HEK293 (cell line): ENCODE measurements at regions not wholly inside any gene's neighbourhood (a gene's known extent, or its start where the extent isn't known, plus 50 kb on each side); places are given as distances from the start of the nearest gene placed in this dataset.
"Not testable (repeated sequence)": the region's sequence is repeated elsewhere in the genome, so short reads cannot be mapped to it uniquely, and the experiment has no call there.

Source experiments
- CTCF ChIA-PET: fragments of 350-600 bp; formaldehyde crosslinking; extraction: SDS; loops from one replicate; lab custom pipeline; 2021; ENCODE audit warnings: antibody characterized with exemption; lab: Yijun Ruan, JAX
- POLR2A ChIA-PET: fragments of 300-600 bp; formaldehyde crosslinking; extraction: SDS; loops from one replicate; lab custom pipeline; 2020; ENCODE audit warnings: antibody characterized with exemption, inconsistent platforms; lab: Yijun Ruan, JAX
- H3K27ac ChIP-seq: fragments of 200-500 bp; sonication (Bioruptor generic); 2 replicates; pipeline ENCODE4 v1.5.1; 2014; ENCODE audit warnings: low read depth, low read length, control low read depth, inconsistent platforms; ENCODE audit errors: extremely low read depth
- H3K36me3 ChIP-seq, 2 experiments: fragments of 200-500 bp in 1 of 2; sonication (Bioruptor generic) in 1 of 2; 1 replicate in 1 of 2; 2 replicates in 1 of 2; pipeline ENCODE4 v1.5.1; 2014 to 2017; ENCODE audit warnings: inconsistent platforms in 2 of 2, low read length in 2 of 2; ENCODE audit not compliant: control insufficient read depth in 2 of 2, insufficient read depth in 1 of 2
- H3K4me1 ChIP-seq: fragments of 200-500 bp; sonication (Bioruptor generic); 2 replicates; pipeline ENCODE4 v1.5.1; 2014; ENCODE audit warnings: mild to moderate bottlenecking, low read length, inconsistent platforms; ENCODE audit not compliant: control insufficient read depth, insufficient read depth
- H3K4me3 ChIP-seq: 2 replicates; pipeline ENCODE4 v1.5.1; 2011; ENCODE audit warnings: low read depth, mild to moderate bottlenecking, control low read depth, low read length, moderate library complexity
- H3K9me3 ChIP-seq: fragments of 200-500 bp; sonication (Bioruptor generic); 2 replicates; pipeline ENCODE4 v1.5.1; 2014; ENCODE audit warnings: low read depth, low read length, inconsistent platforms; ENCODE audit not compliant: control insufficient read depth, insufficient read depth
- IKZF3 ChIP-seq: fragments of 450-650 bp; IDR thresholded peaks from 2 replicates; pipeline ENCODE4 v1.5.0; 2018; ENCODE audit warnings: missing biosample characterization, mild to moderate bottlenecking, missing genetic modification characterization, moderate library complexity
- MYNN ChIP-seq: fragments of 450-650 bp; formaldehyde crosslinking; IDR thresholded peaks from 2 replicates; pipeline ENCODE4 v1.5.1; 2016; ENCODE audit warnings: missing biosample characterization, missing genetic modification characterization, borderline replicate concordance
- SP3 ChIP-seq: fragments of 450-650 bp; formaldehyde crosslinking; IDR thresholded peaks from 2 replicates; pipeline ENCODE4 v1.5.1; 2016; ENCODE audit warnings: missing biosample characterization, missing genetic modification characterization
- ZEB2 ChIP-seq: fragments of 450-650 bp; formaldehyde crosslinking; IDR thresholded peaks from 2 replicates; pipeline ENCODE4 v1.5.1; 2016; ENCODE audit warnings: missing biosample characterization, missing genetic modification characterization
- ZFP3 ChIP-seq: fragments of 450-650 bp; formaldehyde crosslinking; IDR thresholded peaks from 2 replicates; pipeline ENCODE4 v1.5.1; 2016; ENCODE audit warnings: low read depth, missing biosample characterization, missing genetic modification characterization
- ZNF114 ChIP-seq: fragments of 450-650 bp; formaldehyde crosslinking; IDR thresholded peaks from 2 replicates; pipeline ENCODE4 v1.5.0; 2017; ENCODE audit warnings: missing biosample characterization, missing genetic modification characterization
- ZNF132 ChIP-seq: fragments of 450-650 bp; formaldehyde crosslinking; IDR thresholded peaks from 2 replicates; pipeline ENCODE4 v1.5.1; 2017; ENCODE audit warnings: missing biosample characterization, missing genetic modification characterization, borderline replicate concordance
- ZNF138 ChIP-seq: fragments of 450-650 bp; formaldehyde crosslinking; IDR thresholded peaks from 2 replicates; pipeline ENCODE4 v1.5.1; 2016; ENCODE audit warnings: missing biosample characterization, missing genetic modification characterization, borderline replicate concordance
- ZNF211 ChIP-seq: fragments of 450-650 bp; formaldehyde crosslinking; IDR thresholded peaks from 2 replicates; pipeline ENCODE4 v1.5.1; 2016; ENCODE audit warnings: low read depth, missing biosample characterization, missing genetic modification characterization
- ZNF221 ChIP-seq: fragments of 450-650 bp; formaldehyde crosslinking; IDR thresholded peaks from 2 replicates; pipeline ENCODE4 v1.5.1; 2017; ENCODE audit warnings: missing biosample characterization, missing genetic modification characterization, borderline replicate concordance
- ZNF266 ChIP-seq: fragments of 450-650 bp; formaldehyde crosslinking; IDR thresholded peaks from 2 replicates; pipeline ENCODE4 v1.5.1; 2016; ENCODE audit warnings: missing biosample characterization, missing genetic modification characterization, low read depth
- ZNF274 ChIP-seq, 2 experiments: fragments of 200-500 bp in 1 of 2; fragments of 450-650 bp in 1 of 2; sonication (Bioruptor generic) in 1 of 2; formaldehyde crosslinking in 1 of 2; IDR thresholded peaks; 2 replicates each; pipeline versions ENCODE4 v1.5.1 to v1.6.1; 2014 to 2016; ENCODE audit warnings: borderline replicate concordance in 1 of 2, inconsistent platforms in 1 of 2, low read length in 1 of 2, missing biosample characterization in 1 of 2, missing genetic modification characterization in 1 of 2
- ZNF350 ChIP-seq: fragments of 450-650 bp; formaldehyde crosslinking; IDR thresholded peaks from 2 replicates; pipeline ENCODE4 v1.5.0; 2017; ENCODE audit warnings: missing biosample characterization, mild to moderate bottlenecking, missing genetic modification characterization
- ZNF426 ChIP-seq: fragments of 450-650 bp; formaldehyde crosslinking; IDR thresholded peaks from 2 replicates; pipeline ENCODE4 v1.5.1; 2017; ENCODE audit warnings: missing biosample characterization, missing genetic modification characterization, mild to moderate bottlenecking, inconsistent platforms, moderate library complexity
- ZNF433 ChIP-seq: fragments of 450-650 bp; formaldehyde crosslinking; IDR thresholded peaks from 2 replicates; pipeline ENCODE4 v1.5.1; 2016; ENCODE audit warnings: missing biosample characterization, missing genetic modification characterization, low read depth
- ZNF555 ChIP-seq: fragments of 450-650 bp; formaldehyde crosslinking; conservative IDR thresholded peaks from 2 replicates; pipeline ENCODE4 v1.5.1; 2017; ENCODE audit warnings: missing biosample characterization, mild to moderate bottlenecking, missing genetic modification characterization, inconsistent platforms
- ZNF558 ChIP-seq: fragments of 450-650 bp; formaldehyde crosslinking; IDR thresholded peaks from 2 replicates; pipeline ENCODE4 v1.5.1; 2016; ENCODE audit warnings: missing biosample characterization, missing genetic modification characterization
- ZNF596 ChIP-seq: fragments of 450-650 bp; IDR thresholded peaks from 2 replicates; pipeline ENCODE4 v1.5.0; 2018; ENCODE audit warnings: missing biosample characterization, mild to moderate bottlenecking, missing genetic modification characterization, moderate library complexity
- ZNF623 ChIP-seq: fragments of 450-650 bp; formaldehyde crosslinking; IDR thresholded peaks from 2 replicates; pipeline ENCODE4 v1.5.1; 2016; ENCODE audit warnings: missing biosample characterization, missing genetic modification characterization
- ZNF626 ChIP-seq: fragments of 450-650 bp; sonication (Bioruptor Pico); formaldehyde crosslinking; IDR thresholded peaks from 2 replicates; pipeline ENCODE4 v1.5.1; 2018; ENCODE audit warnings: missing biosample characterization, missing genetic modification characterization, inconsistent platforms
- ZNF704 ChIP-seq: fragments of 450-650 bp; formaldehyde crosslinking; IDR thresholded peaks from 2 replicates; pipeline ENCODE4 v1.5.1; 2016; ENCODE audit warnings: missing biosample characterization, missing genetic modification characterization
- ZNF777 ChIP-seq: fragments of 450-650 bp; formaldehyde crosslinking; IDR thresholded peaks from 2 replicates; pipeline ENCODE4 v1.5.1; 2017; ENCODE audit warnings: missing biosample characterization, missing genetic modification characterization, borderline replicate concordance
- TF ChIP-seq, protein P1 (sequence below): fragments of 450-650 bp; formaldehyde crosslinking; IDR thresholded peaks from 2 replicates; pipeline ENCODE4 v1.5.1; 2017; ENCODE audit warnings: missing biosample characterization, missing genetic modification characterization

DNA sequence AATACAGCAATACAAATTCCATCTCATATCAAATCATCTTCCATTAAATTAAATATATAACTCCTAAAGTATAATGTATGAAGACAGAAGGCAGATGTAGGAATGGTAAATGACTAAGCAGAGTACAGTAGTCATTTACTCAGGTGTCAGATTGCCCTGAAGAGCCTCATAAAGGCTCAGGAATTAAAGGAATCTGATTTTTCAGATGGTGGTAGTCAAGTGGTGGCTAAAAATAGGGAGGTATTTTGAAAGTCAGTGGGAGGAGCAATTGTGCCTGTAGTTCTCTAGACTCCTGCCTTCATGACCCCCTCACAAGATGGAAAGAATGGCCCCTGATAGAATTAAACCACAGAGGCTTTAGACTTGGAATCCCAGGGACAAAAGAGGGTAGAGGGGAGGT, 142.7 kb upstream of the SYNPR start:
- CTCF ChIA-PET, result no interaction called here
- TF ChIP-seq ZNF350 (tag by site-specific recombination), result no peak
- no peak for TF ChIP-seq ZNF596 (tag by site-specific recombination)
- no peak for TF ChIP-seq ZNF777 (tag by site-specific recombination)
- no peak for TF ChIP-seq ZNF221 (tag by site-specific recombination)
- no peak for TF ChIP-seq ZEB2
- no peak for TF ChIP-seq IKZF3 (tag by site-specific recombination)
- no peak for TF ChIP-seq ZNF211 (tag by site-specific recombination)
- TF ChIP-seq ZNF138, result no peak
- TF ChIP-seq ZNF626, result no peak
- TF ChIP-seq ZNF558 (tag by site-specific recombination), result no peak
- TF ChIP-seq, protein P1, sequence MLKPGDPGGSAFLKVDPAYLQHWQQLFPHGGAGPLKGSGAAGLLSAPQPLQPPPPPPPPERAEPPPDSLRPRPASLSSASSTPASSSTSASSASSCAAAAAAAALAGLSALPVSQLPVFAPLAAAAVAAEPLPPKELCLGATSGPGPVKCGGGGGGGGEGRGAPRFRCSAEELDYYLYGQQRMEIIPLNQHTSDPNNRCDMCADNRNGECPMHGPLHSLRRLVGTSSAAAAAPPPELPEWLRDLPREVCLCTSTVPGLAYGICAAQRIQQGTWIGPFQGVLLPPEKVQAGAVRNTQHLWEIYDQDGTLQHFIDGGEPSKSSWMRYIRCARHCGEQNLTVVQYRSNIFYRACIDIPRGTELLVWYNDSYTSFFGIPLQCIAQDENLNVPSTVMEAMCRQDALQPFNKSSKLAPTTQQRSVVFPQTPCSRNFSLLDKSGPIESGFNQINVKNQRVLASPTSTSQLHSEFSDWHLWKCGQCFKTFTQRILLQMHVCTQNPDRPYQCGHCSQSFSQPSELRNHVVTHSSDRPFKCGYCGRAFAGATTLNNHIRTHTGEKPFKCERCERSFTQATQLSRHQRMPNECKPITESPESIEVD, result no peak
- no peak for TF ChIP-seq ZNF114 (tag by site-specific recombination)
- no peak for TF ChIP-seq ZNF266 (tag by site-specific recombination)
- TF ChIP-seq ZFP3 (tag by site-specific recombination), result no peak
- TF ChIP-seq ZNF704 (tag by site-specific recombination), result no peak
- TF ChIP-seq MYNN (tag by site-specific recombination), result no peak
- TF ChIP-seq ZNF555 (tag by site-specific recombination), result no peak
- TF ChIP-seq ZNF623 (tag by site-specific recombination), result no peak
- TF ChIP-seq, all 188 proteins: peak for 0

DNA sequence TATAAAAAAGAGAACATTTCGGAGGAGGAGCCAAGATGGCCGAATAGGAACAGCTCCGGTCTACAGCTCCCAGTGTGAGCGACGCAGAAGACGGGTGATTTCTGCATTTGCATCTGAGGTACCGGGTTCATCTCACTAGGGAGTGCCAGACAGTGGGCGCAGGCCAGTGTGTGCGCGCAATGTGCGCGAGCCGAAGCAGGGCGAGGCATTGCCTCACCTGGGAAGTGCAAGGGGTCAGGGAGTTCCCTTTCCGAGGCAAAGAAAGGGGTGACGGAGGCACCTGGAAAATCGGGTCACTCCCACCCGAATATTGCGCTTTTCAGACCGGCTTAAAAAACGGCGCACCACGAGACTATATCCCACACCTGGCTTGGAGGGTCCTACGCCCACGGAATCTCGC, 141.9 kb upstream of the SYNPR start:
- H3K9me3 ChIP-seq, H3K4me1 ChIP-seq, CTCF ChIA-PET, H3K36me3 ChIP-seq, POLR2A ChIA-PET, H3K27ac ChIP-seq, H3K4me3 ChIP-seq: not testable (repeated sequence)

More for the DNA sequence above, 142.7 kb upstream of the SYNPR start:
- POLR2A ChIA-PET, result no interaction called here
- H3K4me3 ChIP-seq, result no peak overlapping the region
- H3K9me3 ChIP-seq, result no peaks in the 10 kb centered on the region
- no peaks in the 10 kb centered on the region for H3K4me1 ChIP-seq
- no peak overlapping the region for H3K27ac ChIP-seq
- H3K36me3 ChIP-seq, result no peaks in the 10 kb centered on the region

DNA sequence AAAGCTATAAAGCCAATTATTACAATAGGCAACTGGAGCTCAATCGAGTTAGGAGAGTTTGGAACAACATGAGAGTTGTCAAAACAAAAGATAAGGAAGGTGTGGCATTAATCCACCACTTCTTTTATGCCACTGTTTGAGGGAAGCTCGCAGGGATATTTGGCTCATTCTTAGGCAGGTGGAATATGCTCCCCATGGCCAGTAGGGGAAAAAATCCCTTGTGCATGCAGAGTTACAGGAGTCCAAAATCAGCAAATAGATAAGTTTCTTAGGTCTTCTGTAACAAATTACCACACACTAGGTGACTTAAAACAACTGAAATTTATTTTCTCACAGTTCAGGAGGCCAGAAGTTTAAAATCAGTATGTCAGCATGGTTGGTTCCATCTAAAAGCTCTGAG, 135.4 kb upstream of the SYNPR start:
- TF ChIP-seq SP3 (tag by site-specific recombination) (no peak), ZNF132 (tag by site-specific recombination) (no peak), ZNF274 (IDR thresholded peaks at IDR 0.05; ENCODE audit: low read length) (no peak), ZNF274 (tag by site-specific recombination; IDR thresholded peaks at IDR 0.05; ENCODE audit: borderline replicate concordance) (no peak), ZNF138 (no peak), ZNF433 (tag by site-specific recombination) (no peak), ZNF426 (tag by site-specific recombination) (no peak)
- no peaks in the 10 kb centered on the region for H3K9me3 ChIP-seq
- no peaks in the 10 kb centered on the region for H3K4me1 ChIP-seq
- H3K36me3 ChIP-seq, result no peaks in the 10 kb centered on the region
- CTCF ChIA-PET, result interaction anchor here (0.7 kb wide), 1 partner anchor 1402 kb away, joined by 3 read pairs; no protein-coding TSS in a partner anchor
- POLR2A ChIA-PET, result no interaction called here
- no peak overlapping the region for H3K27ac ChIP-seq
- no peak overlapping the region for H3K4me3 ChIP-seq
